HUES48 (cell line): ENCODE measurements at regions not wholly inside any gene's neighbourhood (a gene's known extent, or its start where the extent isn't known, plus 50 kb on each side); places are given as distances from the start of the nearest gene placed in this dataset.
"Not testable (repeated sequence)": the region's sequence is repeated elsewhere in the genome, so short reads cannot be mapped to it uniquely, and the experiment has no call there.

Experiments used
- H3K27ac ChIP-seq: one replicate; pipeline ENCODE4 v1.7.0; 2013; ENCODE audit warnings: low read depth, low read length, inconsistent platforms
- H3K27me3 ChIP-seq: 2 replicates; pipeline ENCODE4 v1.6.1; 2013; ENCODE audit warnings: mild to moderate bottlenecking, low read length; ENCODE audit not compliant: control insufficient read depth, insufficient read depth
- H3K36me3 ChIP-seq: 2 replicates; pipeline ENCODE4 v1.6.1; 2013; ENCODE audit warnings: low read length; ENCODE audit not compliant: control insufficient read depth, insufficient read depth
- H3K4me1 ChIP-seq: 2 replicates; pipeline ENCODE4 v1.6.1; 2013; ENCODE audit warnings: mild to moderate bottlenecking, low read length; ENCODE audit not compliant: control insufficient read depth, insufficient read depth
- H3K4me3 ChIP-seq: 2 replicates; pipeline ENCODE4 v1.5.1; 2013; ENCODE audit warnings: mild to moderate bottlenecking, low read depth, low read length
- H3K9ac ChIP-seq: 2 replicates; pipeline ENCODE4 v1.6.1; 2013; ENCODE audit warnings: mild to moderate bottlenecking, low read depth, low read length, moderate library complexity
- H3K9me3 ChIP-seq: 2 replicates; pipeline ENCODE4 v1.6.1; 2013; ENCODE audit warnings: low read length; ENCODE audit not compliant: control insufficient read depth, insufficient read depth

- H3K27me3 ChIP-seq: no peaks in the 10 kb centered on the region
- H3K36me3 ChIP-seq: no peaks in the 10 kb centered on the region
- no peak overlapping the region for H3K4me3 ChIP-seq
- H3K9me3 ChIP-seq: no peaks in the 10 kb centered on the region
- no peak overlapping the region for H3K27ac ChIP-seq
- H3K9ac ChIP-seq: no peak overlapping the region
- H3K4me1 ChIP-seq: peaks cover 43% of the 10 kb centered on the region
Observed at GRCh38 chr5:164146223-164146622, 640.8 kb downstream of the MAT2B start.

- Histone ChIP-seq H3K27me3 (no peaks in the 10 kb centered on the region), H3K36me3 (no peaks in the 10 kb centered on the region), H3K4me1 (peaks cover 43% of the 10 kb centered on the region), H3K9me3 (no peaks in the 10 kb centered on the region), H3K27ac (peak overlapping the region; percentile 32), H3K9ac (peak overlapping the region; percentile 34; the same call in 1 of the 2 replicates), H3K4me3 (peak overlapping the region; percentile 41; the same call in 1 of the 2 replicates)
Observed at GRCh38 chr5:164148292-164148691, 642.9 kb downstream of the MAT2B start.

- H3K9me3 ChIP-seq, H3K9ac ChIP-seq, H3K27me3 ChIP-seq, H3K4me3 ChIP-seq, H3K36me3 ChIP-seq, H3K27ac ChIP-seq: not testable (repeated sequence)
- H3K4me1 ChIP-seq: peaks cover 30% of the 10 kb centered on the region
Observed at GRCh38 chr5:164152539-164152938, 647.1 kb downstream of the MAT2B start.

- Histone ChIP-seq H3K9me3 (no peaks in the 10 kb centered on the region), H3K27ac (no peak overlapping the region)
Observed at GRCh38 chr5:164153469-164154172, 648.2 kb downstream of the MAT2B start.

GRCh38 chr5:164170814-164171213 is 665.4 kb downstream of the MAT2B start:
- H3K4me3 ChIP-seq: no peak overlapping the region
- H3K36me3 ChIP-seq: no peaks in the 10 kb centered on the region
- H3K9me3 ChIP-seq: no peaks in the 10 kb centered on the region
- no peaks in the 10 kb centered on the region for H3K4me1 ChIP-seq
- H3K27ac ChIP-seq: no peak overlapping the region
- no peaks in the 10 kb centered on the region for H3K27me3 ChIP-seq
- H3K9ac ChIP-seq: no peak overlapping the region

More at GRCh38 chr5:164153469-164154172, 648.2 kb downstream of the MAT2B start:
- Histone ChIP-seq H3K36me3 (no peaks in the 10 kb centered on the region), H3K27me3 (no peaks in the 10 kb centered on the region), H3K9ac (no peak overlapping the region), H3K4me1 (peaks cover 19% of the 10 kb centered on the region), H3K4me3 (no peak overlapping the region)

- Histone ChIP-seq H3K4me1 (no peaks in the 10 kb centered on the region), H3K9me3 (no peaks in the 10 kb centered on the region), H3K36me3 (no peaks in the 10 kb centered on the region), H3K27ac (no peak overlapping the region), H3K9ac (no peak overlapping the region), H3K4me3 (no peak overlapping the region), H3K27me3 (no peaks in the 10 kb centered on the region)
Observed at GRCh38 chr5:164175083-164175482, 669.7 kb downstream of the MAT2B start.

GRCh38 chr5:164179406-164179805 is 674.0 kb downstream of the MAT2B start:
- Histone ChIP-seq H3K27me3 (no peaks in the 10 kb centered on the region), H3K4me1 (peaks cover 14% of the 10 kb centered on the region), H3K9ac (no peak overlapping the region), H3K36me3 (no peaks in the 10 kb centered on the region), H3K4me3 (no peak overlapping the region), H3K9me3 (no peaks in the 10 kb centered on the region), H3K27ac (no peak overlapping the region)

- H3K36me3 ChIP-seq: no peaks in the 10 kb centered on the region
- H3K27ac ChIP-seq: no peak overlapping the region
- H3K9me3 ChIP-seq: no peaks in the 10 kb centered on the region
- no peaks in the 10 kb centered on the region for H3K27me3 ChIP-seq
- H3K4me3 ChIP-seq: no peak overlapping the region
- peaks cover 20% of the 10 kb centered on the region for H3K4me1 ChIP-seq
- H3K9ac ChIP-seq: no peak overlapping the region
Observed at GRCh38 chr5:164181604-164182003, 676.2 kb downstream of the MAT2B start.

GRCh38 chr5:164184158-164184557 is 678.7 kb downstream of the MAT2B start:
- Histone ChIP-seq H3K36me3 (no peaks in the 10 kb centered on the region), H3K4me3 (no peak overlapping the region), H3K27ac (peak overlapping the region; percentile 80), H3K9me3 (no peaks in the 10 kb centered on the region), H3K4me1 (peaks cover 37% of the 10 kb centered on the region), H3K27me3 (no peaks in the 10 kb centered on the region), H3K9ac (no peak overlapping the region)

- no peak overlapping the region for H3K4me3 ChIP-seq
- H3K4me1 ChIP-seq: peaks cover 40% of the 10 kb centered on the region
- H3K36me3 ChIP-seq: no peaks in the 10 kb centered on the region
- no peaks in the 10 kb centered on the region for H3K27me3 ChIP-seq
- no peaks in the 10 kb centered on the region for H3K9me3 ChIP-seq
- no peak overlapping the region for H3K9ac ChIP-seq
- H3K27ac ChIP-seq: no peak overlapping the region
Observed at GRCh38 chr5:164185000-164185399, 679.6 kb downstream of the MAT2B start.

GRCh38 chr5:164186550-164186949 is 681.1 kb downstream of the MAT2B start:
- Histone ChIP-seq H3K27me3 (no peaks in the 10 kb centered on the region), H3K9ac (no peak overlapping the region), H3K4me3 (no peak overlapping the region), H3K36me3 (no peaks in the 10 kb centered on the region), H3K27ac (no peak overlapping the region), H3K4me1 (peaks cover 40% of the 10 kb centered on the region), H3K9me3 (no peaks in the 10 kb centered on the region)
